SK-N-MC (cell line): ENCODE measurements at regions not wholly inside any gene's neighbourhood (a gene's known extent, or its start where the extent isn't known, plus 50 kb on each side); places are given as distances from the start of the nearest gene placed in this dataset.

Experiments used
- EZH2 ChIP-seq: fragments of 200-600 bp; sonication (generic); IDR thresholded peaks from one replicate; pipeline ENCODE4 v1.6.1; 2017; ENCODE audit warnings: antibody characterized with exemption
- FOXP2 ChIP-seq: optimal IDR thresholded peaks from 2 replicates; pipeline ENCODE3; 2011; ENCODE audit warnings: mild to moderate bottlenecking, moderate library complexity; ENCODE audit not compliant: insufficient read depth; ENCODE audit errors: extremely low read length, control extremely low read depth
- POLR2AphosphoS5 ChIP-seq: IDR thresholded peaks from 2 replicates; pipeline ENCODE4 v1.6.1; 2012; ENCODE audit warnings: mild to moderate bottlenecking, low read depth, low read length, borderline replicate concordance

GRCh38 chr18:65282096-65282495 lies 468.7 kb upstream of the CDH7 start:
- TF ChIP-seq POLR2AphosphoS5 (no peak), FOXP2 (no peak), EZH2 (no peak)
